Gastrocnemius medialis (tissue), 4 donors: ENCODE measurements at regions not wholly inside any gene's neighbourhood (a gene's known extent, or its start where the extent isn't known, plus 50 kb on each side); places are given as distances from the start of the nearest gene placed in this dataset.

Experiments
- ATAC-seq, 2 donors: fragments of 150-250 bp; one replicate each; pipeline ENCODE4 v1.9.1; 2016
- DNase-seq, 2 donors: peaks; one replicate each; pipeline ENCODE4 v3.0.0-alpha.2; 2019
- H3K27ac ChIP-seq, 4 donors: fragments of 200-600 bp; sonication (generic); 1 replicate in 1 of 4; 2 replicates in 3 of 4; pipeline ENCODE4 v1.5.1; 2016 to 2018; ENCODE audit warnings: mild to moderate bottlenecking in 2 of 4, moderate library complexity in 1 of 4
- H3K27me3 ChIP-seq, 3 donors: fragments of 200-600 bp; sonication (generic) in 2 of 3; 1 replicate in 1 of 3; 2 replicates in 2 of 3; pipeline versions ENCODE4 v1.5.1 to v1.6.0; 2016 to 2019; ENCODE audit warnings: mild to moderate bottlenecking in 1 of 3, moderate library complexity in 1 of 3
- H3K36me3 ChIP-seq, 2 donors: fragments of 200-600 bp; sonication (generic) in 1 of 2; one replicate each; pipeline ENCODE4 v1.5.1; 2017 to 2018
- H3K4me1 ChIP-seq, 2 donors: fragments of 200-600 bp; sonication (generic) in 1 of 2; one replicate each; pipeline ENCODE4 v1.5.1; 2016 to 2017; ENCODE audit warnings: mild to moderate bottlenecking in 2 of 2
- H3K4me3 ChIP-seq, 4 donors: fragments of 200-600 bp; sonication (generic) in 3 of 4; 1 replicate in 1 of 4; 2 replicates in 3 of 4; pipeline ENCODE4 v1.5.1; 2016 to 2019; ENCODE audit warnings: mild to moderate bottlenecking in 2 of 4
- H3K9me3 ChIP-seq, 3 donors: fragments of 200-600 bp; sonication (generic) in 2 of 3; 1 replicate in 1 of 3; 2 replicates in 2 of 3; pipeline ENCODE4 v1.5.1; 2016 to 2019
- CTCF ChIP-seq, 5 experiments: fragments of 450-650 bp in 3 of 5; fragments of 200-600 bp in 2 of 5; sonication (generic) in 2 of 5; IDR thresholded peaks in 4 of 5; conservative IDR thresholded peaks in 1 of 5; 1 replicate in 4 of 5; 2 replicates in 1 of 5; pipeline ENCODE4 v1.5.1; 2016 to 2019; ENCODE audit warnings: antibody characterized with exemption in 5 of 5, mild to moderate bottlenecking in 3 of 5, moderate library complexity in 3 of 5
- POLR2A ChIP-seq, 2 donors: fragments of 450-650 bp; IDR thresholded peaks; one replicate each; pipeline ENCODE4 v1.6.1; 2017; ENCODE audit warnings: antibody characterized with exemption in 2 of 2, mild to moderate bottlenecking in 2 of 2, moderate library complexity in 2 of 2
- in situ Hi-C, 4 donors: fragments of 200-750 bp; cut with MboI; loops; one replicate each; pipeline versions ENCODE4 v1.15.0 to v1.8.0; 2017; ENCODE audit warnings: low sequenced_read_pairs in 4 of 4
- intact Hi-C: fragments of 100-400 bp; cut with DNase I; formaldehyde crosslinking; loops from one replicate; pipeline ENCODE4 v1.15.1; 2023; ENCODE audit warnings: low total_unique reads

DNA sequence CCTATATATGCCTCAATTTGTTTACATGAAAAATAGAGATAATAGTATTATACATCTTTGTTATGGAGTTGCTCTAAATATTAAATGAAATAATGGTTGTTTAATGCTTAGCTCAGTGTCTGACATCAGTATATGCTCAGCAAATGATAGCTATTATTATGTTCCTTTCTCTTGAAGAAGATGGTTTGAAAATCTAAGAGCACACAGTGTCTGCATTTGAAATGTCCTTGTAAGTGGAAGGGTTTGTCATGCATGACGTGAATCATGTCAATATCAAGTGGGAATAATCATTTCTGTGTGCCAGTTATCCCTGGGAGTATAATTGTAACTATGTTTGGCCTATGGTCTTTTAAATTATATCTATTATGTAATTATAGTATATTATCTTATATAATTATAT is 377.5 kb upstream of the SORCS1 start:
- intact Hi-C loops, result no loop called here
- in situ Hi-C loops, result no loop called here
- Histone ChIP-seq H3K27me3 (no peaks in the 10 kb centered on the region), H3K9me3 (no peaks in the 10 kb centered on the region), H3K4me1 (no peaks in the 10 kb centered on the region), H3K4me3 (no peak overlapping the region), H3K27ac (no peak overlapping the region), H3K36me3 (no peaks in the 10 kb centered on the region)
- DNase-seq (no peak), ATAC-seq (no peak)
- TF ChIP-seq POLR2A (IDR thresholded peaks at IDR 0.05) (no peak), CTCF (IDR thresholded peaks at IDR 0.05 in 4 of 5, conservative IDR thresholded peaks at IDR 0.05 in 1 of 5) (no peak)

- Histone ChIP-seq H3K4me3 (no peak overlapping the region), H3K9me3 (no peaks in the 10 kb centered on the region), H3K27me3 (no peaks in the 10 kb centered on the region), H3K27ac (no peak overlapping the region), H3K36me3 (no peaks in the 10 kb centered on the region), H3K4me1 (no peaks in the 10 kb centered on the region)
- ATAC-seq (no peak), DNase-seq (no peak)
- TF ChIP-seq CTCF (IDR thresholded peaks at IDR 0.05 in 4 of 5, conservative IDR thresholded peaks at IDR 0.05 in 1 of 5) (no peak), POLR2A (IDR thresholded peaks at IDR 0.05) (no peak)
- intact Hi-C loops (no loop called here), in situ Hi-C loops (no loop called here)
Measured at GRCh38 chr10:107540981-107541380, 376.5 kb upstream of the SORCS1 start.

- ATAC-seq (no peak), DNase-seq (no peak)
- Histone ChIP-seq H3K27ac (no peak overlapping the region), H3K9me3 (no peaks in the 10 kb centered on the region), H3K36me3 (no peaks in the 10 kb centered on the region), H3K4me1 (no peaks in the 10 kb centered on the region), H3K27me3 (no peaks in the 10 kb centered on the region), H3K4me3 (no peak overlapping the region)
- TF ChIP-seq POLR2A (IDR thresholded peaks at IDR 0.05) (no peak), CTCF (IDR thresholded peaks at IDR 0.05 in 4 of 5, conservative IDR thresholded peaks at IDR 0.05 in 1 of 5) (no peak)
- in situ Hi-C loops, result no loop called here
- intact Hi-C loops, result no loop called here
Measured at GRCh38 chr10:107529350-107529749, 364.8 kb upstream of the SORCS1 start.

DNA sequence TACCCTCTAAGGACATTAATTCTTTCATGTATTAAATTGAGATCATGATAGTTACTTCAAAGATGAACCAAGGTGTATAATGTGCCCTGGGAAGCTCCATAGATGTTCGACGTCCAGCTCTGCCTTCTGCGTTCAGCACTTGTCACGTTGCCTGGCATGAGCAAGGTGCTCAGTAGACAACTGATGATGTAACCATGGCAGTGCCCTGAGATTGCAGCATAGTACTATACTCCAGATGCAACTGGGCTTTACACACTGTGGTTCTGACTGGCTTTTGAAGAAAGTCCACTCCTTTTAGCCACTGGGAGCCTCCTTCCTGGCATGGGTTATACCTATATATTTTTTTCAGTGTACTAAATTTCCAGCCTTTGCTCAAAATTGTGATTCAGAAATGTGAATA is 355.8 kb upstream of the SORCS1 start:
- intact Hi-C loops, result no loop called here

More for the DNA sequence above, 355.8 kb upstream of the SORCS1 start:
- Histone ChIP-seq H3K27me3 (no peaks in the 10 kb centered on the region), H3K27ac (no peak overlapping the region), H3K4me1 (no peaks in the 10 kb centered on the region), H3K4me3 (no peak overlapping the region), H3K36me3 (no peaks in the 10 kb centered on the region), H3K9me3 (no peaks in the 10 kb centered on the region)
- no peak for ATAC-seq
- in situ Hi-C loops, result no loop called here
- TF ChIP-seq CTCF (IDR thresholded peaks at IDR 0.05 in 4 of 5, conservative IDR thresholded peaks at IDR 0.05 in 1 of 5), result no peak
- TF ChIP-seq POLR2A (IDR thresholded peaks at IDR 0.05), result no peak
- DNase-seq, result no peak
